ENCODE measurements at regions not wholly inside any gene's neighbourhood (a gene's known extent, or its start where the extent isn't known, plus 50 kb on each side); places are given as distances from the start of the nearest gene placed in this dataset.

- TF ChIP-seq CTCF (conservative IDR thresholded peaks at IDR 0.05; ENCODE audit: low read depth, low read length) (no peak), POLR2A (IDR thresholded peaks at IDR 0.05; ENCODE audit: low read depth, low read length) (no peak)
These were observed 241.2 kb downstream of the SOX2 start for GRCh38 chr3:181952929-181953328.
